Neural cell (in vitro differentiated cells): ENCODE measurements at regions not wholly inside any gene's neighbourhood (a gene's known extent, or its start where the extent isn't known, plus 50 kb on each side); places are given as distances from the start of the nearest gene placed in this dataset.

Experiments
- EP300 ChIP-seq: fragments of 450-650 bp; conservative IDR thresholded peaks from 2 replicates; pipeline ENCODE4 v1.6.1; 2014; ENCODE audit warnings: antibody characterized with exemption, mild to moderate bottlenecking, moderate library complexity; ENCODE audit not compliant: poor library complexity, severe bottlenecking
- EZH2 ChIP-seq: fragments of 200-600, 300-800 bp; shearing (Covaris generic), sonication (generic); IDR thresholded peaks from 2 replicates; pipeline ENCODE4 v1.6.1; 2014; ENCODE audit warnings: antibody characterized with exemption, low read length, borderline replicate concordance, mild to moderate bottlenecking; ENCODE audit not compliant: insufficient read depth, poor library complexity, severe bottlenecking
- POLR2AphosphoS5 ChIP-seq: IDR thresholded peaks from 2 replicates; pipeline ENCODE4 v1.6.1; 2012
- RAD21 ChIP-seq: fragments of 450-650 bp; conservative IDR thresholded peaks from 2 replicates; pipeline ENCODE4 v1.6.1; 2014; ENCODE audit warnings: antibody characterized with exemption, mild to moderate bottlenecking, moderate library complexity
- TF ChIP-seq, protein P1 (sequence below): fragments of 450-650 bp; IDR thresholded peaks from 2 replicates; pipeline ENCODE4 v1.5.1; 2014; ENCODE audit warnings: antibody characterized with exemption, mild to moderate bottlenecking, moderate library complexity; ENCODE audit not compliant: poor library complexity, severe bottlenecking

- TF ChIP-seq, protein P1, sequence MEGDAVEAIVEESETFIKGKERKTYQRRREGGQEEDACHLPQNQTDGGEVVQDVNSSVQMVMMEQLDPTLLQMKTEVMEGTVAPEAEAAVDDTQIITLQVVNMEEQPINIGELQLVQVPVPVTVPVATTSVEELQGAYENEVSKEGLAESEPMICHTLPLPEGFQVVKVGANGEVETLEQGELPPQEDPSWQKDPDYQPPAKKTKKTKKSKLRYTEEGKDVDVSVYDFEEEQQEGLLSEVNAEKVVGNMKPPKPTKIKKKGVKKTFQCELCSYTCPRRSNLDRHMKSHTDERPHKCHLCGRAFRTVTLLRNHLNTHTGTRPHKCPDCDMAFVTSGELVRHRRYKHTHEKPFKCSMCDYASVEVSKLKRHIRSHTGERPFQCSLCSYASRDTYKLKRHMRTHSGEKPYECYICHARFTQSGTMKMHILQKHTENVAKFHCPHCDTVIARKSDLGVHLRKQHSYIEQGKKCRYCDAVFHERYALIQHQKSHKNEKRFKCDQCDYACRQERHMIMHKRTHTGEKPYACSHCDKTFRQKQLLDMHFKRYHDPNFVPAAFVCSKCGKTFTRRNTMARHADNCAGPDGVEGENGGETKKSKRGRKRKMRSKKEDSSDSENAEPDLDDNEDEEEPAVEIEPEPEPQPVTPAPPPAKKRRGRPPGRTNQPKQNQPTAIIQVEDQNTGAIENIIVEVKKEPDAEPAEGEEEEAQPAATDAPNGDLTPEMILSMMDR = no peak
- TF ChIP-seq RAD21 (no peak), EZH2 (no peak), EP300 (no peak), POLR2AphosphoS5 (no peak)
Observed at GRCh38 chr2:5589183-5589582, 103.0 kb upstream of the SOX11 start.
